H1 (cell line): ENCODE measurements at regions not wholly inside any gene's neighbourhood (a gene's known extent, or its start where the extent isn't known, plus 50 kb on each side); places are given as distances from the start of the nearest gene placed in this dataset.

Source experiments
- CTCF ChIA-PET: fragments of 300-600 bp; sonication (Branson Sonifier 250); formaldehyde crosslinking; loops from one replicate; lab custom pipeline; 2021; ENCODE audit not compliant: partially characterized antibody; lab: Charles Lee
- POLR2A ChIA-PET: fragments of 300-600 bp; sonication (Branson Sonifier 250); formaldehyde crosslinking; loops from one replicate; lab custom pipeline; 2021; ENCODE audit warnings: inconsistent platforms; ENCODE audit not compliant: partially characterized antibody; lab: Charles Lee
- DNase-seq, 2 experiments: peaks; one replicate each; pipeline versions ENCODE4 v3.0.0 to v3.0.0-alpha.2; 2010 to 2022; ENCODE audit warnings: low spot score in 2 of 2, low read depth in 1 of 2, mixed read lengths in 1 of 2
- FAIRE-seq: peaks from 2 replicates; lab custom pipeline; 2011; peaks lifted over from hg19 to GRCh38; lab: Jason Lieb, UNC
- H2AFZ ChIP-seq: 2 replicates; pipeline ENCODE4 v1.8.1; 2012; ENCODE audit warnings: low read length, inconsistent platforms
- H2AK5ac ChIP-seq: 2 replicates; pipeline ENCODE4 v1.6.1; 2013; ENCODE audit warnings: low read depth, low read length
- H2BK120ac ChIP-seq: replicated peaks from 2 replicates; pipeline ENCODE3; 2013; ENCODE audit warnings: low read depth, low read length, inconsistent platforms
- H2BK12ac ChIP-seq: 2 replicates; pipeline ENCODE4 v1.6.1; 2013; ENCODE audit warnings: low read depth, low read length
- H2BK15ac ChIP-seq: 2 replicates; pipeline ENCODE4 v1.6.1; 2013; ENCODE audit warnings: low read length
- H2BK20ac ChIP-seq: 2 replicates; pipeline ENCODE4 v1.6.1; 2013; ENCODE audit warnings: low read length
- H2BK5ac ChIP-seq: 2 replicates; pipeline ENCODE4 v1.6.1; 2013; ENCODE audit warnings: low read depth, low read length
- H3K14ac ChIP-seq: 2 replicates; pipeline ENCODE4 v1.6.1; 2013; ENCODE audit warnings: inconsistent platforms; ENCODE audit not compliant: insufficient read length
- H3K18ac ChIP-seq: 2 replicates; pipeline ENCODE4 v1.6.1; 2013; ENCODE audit warnings: low read length; ENCODE audit errors: extremely low read depth
- H3K23ac ChIP-seq: 2 replicates; pipeline ENCODE4 v1.6.1; 2013; ENCODE audit warnings: inconsistent platforms; ENCODE audit not compliant: insufficient read length
- H3K23me2 ChIP-seq: 2 replicates; pipeline ENCODE4 v1.6.1; 2013; ENCODE audit warnings: low read depth, low read length
- H3K27ac ChIP-seq: 2 replicates; pipeline ENCODE4 v1.6.1; 2011; ENCODE audit warnings: low read depth, low read length, inconsistent platforms
- H3K27me3 ChIP-seq, 4 experiments: replicated peaks in 1 of 4; 1 replicate in 1 of 4; 2 replicates in 3 of 4; pipeline versions ENCODE4 v1.6.1 to v1.8.1; 2011 to 2013; ENCODE audit warnings: low read length in 3 of 4, mild to moderate bottlenecking in 3 of 4, inconsistent platforms in 2 of 4, mixed read lengths in 2 of 4, moderate library complexity in 1 of 4; ENCODE audit not compliant: control insufficient read depth in 3 of 4, insufficient read depth in 3 of 4; ENCODE audit errors: extremely low read depth in 1 of 4
- H3K36me3 ChIP-seq, 4 experiments: 2 replicates each; pipeline versions ENCODE4 v1.6.1 to v1.8.1; 2011 to 2013; ENCODE audit warnings: mild to moderate bottlenecking in 4 of 4, low read length in 3 of 4, moderate library complexity in 2 of 4, control low read depth in 1 of 4, inconsistent platforms in 1 of 4; ENCODE audit not compliant: insufficient read depth in 4 of 4, control insufficient read depth in 2 of 4
- H3K4ac ChIP-seq: replicated peaks from 2 replicates; pipeline ENCODE3; 2013; ENCODE audit warnings: low read length, low read depth, mixed read lengths, inconsistent platforms; ENCODE audit not compliant: insufficient read length
- H3K4me1 ChIP-seq, 4 experiments: replicated peaks in 1 of 4; 1 replicate in 1 of 4; 2 replicates in 3 of 4; pipeline versions ENCODE4 v1.6.1 to v1.8.1; 2011 to 2013; ENCODE audit warnings: low read length in 3 of 4, inconsistent platforms in 2 of 4, mixed read lengths in 1 of 4; ENCODE audit not compliant: insufficient read depth in 4 of 4, control insufficient read depth in 3 of 4
- H3K4me2 ChIP-seq, 2 experiments: 2 replicates each; pipeline versions ENCODE4 v1.6.1 to v1.8.1; 2011 to 2013; ENCODE audit warnings: low read depth in 2 of 2, low read length in 2 of 2, control low read depth in 1 of 2, inconsistent platforms in 1 of 2, mild to moderate bottlenecking in 1 of 2; ENCODE audit not compliant: insufficient read depth in 1 of 2
- H3K4me3 ChIP-seq, 4 experiments: fragments of 200-600, 300-600 bp in 1 of 4; sonication (generic), shearing (Covaris generic), sonication (Bioruptor Twin) in 1 of 4; 2 replicates each; pipeline versions ENCODE4 v1.5.1 to v1.8.1; 2011 to 2016; ENCODE audit warnings: low read length in 4 of 4, low read depth in 3 of 4, control low read depth in 2 of 4, inconsistent platforms in 2 of 4, mild to moderate bottlenecking in 2 of 4, mixed read lengths in 1 of 4, moderate library complexity in 1 of 4; ENCODE audit not compliant: insufficient read depth in 2 of 4; ENCODE audit errors: extremely low read depth in 1 of 4
- H3K56ac ChIP-seq: replicated peaks from 2 replicates; pipeline ENCODE3; 2013; ENCODE audit warnings: low read depth, mild to moderate bottlenecking, mixed read lengths, low read length, inconsistent platforms; ENCODE audit not compliant: insufficient read length
- H3K79me1 ChIP-seq: 2 replicates; pipeline ENCODE4 v1.6.1; 2013; ENCODE audit warnings: low read depth, low read length, control low read depth
- H3K79me2 ChIP-seq, 2 experiments: 2 replicates each; pipeline versions ENCODE4 v1.6.1 to v1.8.1; 2012 to 2013; ENCODE audit warnings: low read length in 2 of 2, mild to moderate bottlenecking in 2 of 2, inconsistent platforms in 1 of 2; ENCODE audit not compliant: insufficient read depth in 2 of 2, control insufficient read depth in 1 of 2
- H3K9ac ChIP-seq, 4 experiments: replicated peaks in 1 of 4; 1 replicate in 1 of 4; 2 replicates in 3 of 4; pipeline versions ENCODE4 v1.6.1 to v1.8.1; 2011 to 2013; ENCODE audit warnings: low read depth in 3 of 4, low read length in 3 of 4, control low read depth in 2 of 4, mild to moderate bottlenecking in 2 of 4, moderate library complexity in 2 of 4, inconsistent platforms in 1 of 4; ENCODE audit errors: extremely low read depth in 1 of 4
- H3K9me3 ChIP-seq, 2 experiments: 2 replicates each; pipeline versions ENCODE4 v1.6.1 to v1.8.1; 2012 to 2013; ENCODE audit warnings: mild to moderate bottlenecking in 2 of 2, moderate library complexity in 2 of 2, control low read depth in 1 of 2, inconsistent platforms in 1 of 2, low read depth in 1 of 2, low read length in 1 of 2, mixed read lengths in 1 of 2; ENCODE audit not compliant: insufficient read depth in 2 of 2
- H4K20me1 ChIP-seq, 2 experiments: replicated peaks in 1 of 2; 2 replicates each; pipeline versions ENCODE3 to v1.8.1; 2011 to 2013; ENCODE audit warnings: inconsistent platforms in 2 of 2, low read length in 2 of 2, mild to moderate bottlenecking in 1 of 2; ENCODE audit not compliant: insufficient read depth in 2 of 2, control insufficient read depth in 1 of 2
- H4K5ac ChIP-seq: 2 replicates; pipeline ENCODE4 v1.6.1; 2013; ENCODE audit warnings: low read length, low read depth, mixed read lengths, inconsistent platforms; ENCODE audit not compliant: insufficient read length
- H4K8ac ChIP-seq: 2 replicates; pipeline ENCODE4 v1.8.0; 2013; ENCODE audit warnings: mild to moderate bottlenecking, moderate library complexity, low read length, inconsistent platforms; ENCODE audit not compliant: insufficient read depth; ENCODE audit errors: extremely low read depth
- H4K91ac ChIP-seq: replicated peaks from 2 replicates; pipeline ENCODE3; 2013; ENCODE audit warnings: low read length, mixed read lengths, inconsistent platforms; ENCODE audit not compliant: insufficient read length
- BCL11A ChIP-seq, 2 experiments: IDR thresholded peaks; one replicate each; pipeline ENCODE4 v1.6.1; 2011; ENCODE audit warnings: low read depth in 2 of 2, low read length in 2 of 2, mild to moderate bottlenecking in 2 of 2
- EP300 ChIP-seq, 2 experiments: IDR thresholded peaks; 1 replicate in 1 of 2; 2 replicates in 1 of 2; pipeline ENCODE4 v1.6.1; 2011 to 2012; ENCODE audit warnings: low read depth in 2 of 2, low read length in 2 of 2, mild to moderate bottlenecking in 2 of 2, borderline replicate concordance in 1 of 2, inconsistent platforms in 1 of 2, moderate library complexity in 1 of 2
- WGBS, 2 experiments: shearing (Covaris generic) in 1 of 2; methylation state at CpG; one replicate each; pipeline versions ENCODE4 v1.1.6 to v1.1.7; 2013 to 2015; ENCODE audit warnings: low lambda C conversion rate in 2 of 2, mixed read lengths in 2 of 2, inconsistent platforms in 1 of 2, low coverage in 1 of 2, missing lambda C conversion rate in 1 of 2; ENCODE audit not compliant: insufficient replicate concordance in 2 of 2, insufficient coverage in 1 of 2, insufficient read length in 1 of 2; ENCODE audit errors: extremely low coverage in 1 of 2, missing lambda C conversion rate in 1 of 2; 5-methylcytosine and 5-hydroxymethylcytosine counted together

- no peak overlapping the region for H2BK12ac ChIP-seq
- H2BK5ac ChIP-seq = no peak overlapping the region
- no peaks in the 10 kb centered on the region for H3K79me1 ChIP-seq
- no peak overlapping the region for H2BK120ac ChIP-seq
- H3K4ac ChIP-seq = no peak overlapping the region
- no peak overlapping the region for H4K5ac ChIP-seq
- H2AFZ ChIP-seq = no peak overlapping the region
- 92% methylated on average over 3 of the region's 3 CpGs; no CpG with 5 or more reads in 1 of the 2 experiments for WGBS, 2 experiments
- ChIA-PET POLR2A (no interaction called here), CTCF (no interaction called here)
- H3K27me3 ChIP-seq = no peaks in the 10 kb centered on the region
- DNase-seq = no peak
- H3K23me2 ChIP-seq = peaks cover 1% of the 10 kb centered on the region; the same call in 1 of the 2 replicates
- H2BK20ac ChIP-seq = no peak overlapping the region
- peaks cover 0 to 4% (median 0%) of the 10 kb centered on the region in 4 experiments; a peak in 2 of 7 replicates for H3K4me1 ChIP-seq
- H4K20me1 ChIP-seq = no peaks in the 10 kb centered on the region
- H3K9ac ChIP-seq = no peak overlapping the region
- H3K79me2 ChIP-seq = no peaks in the 10 kb centered on the region
- no peak overlapping the region for H3K23ac ChIP-seq
- H2AK5ac ChIP-seq = no peak overlapping the region
- FAIRE-seq = no peak
- H3K14ac ChIP-seq = no peak overlapping the region
- no peak overlapping the region for H3K18ac ChIP-seq
- no peak overlapping the region for H3K4me2 ChIP-seq
- no peak overlapping the region for H3K4me3 ChIP-seq
- H4K91ac ChIP-seq = no peak overlapping the region
- TF ChIP-seq BCL11A (IDR thresholded peaks at IDR 0.05; ENCODE audit: low read depth in 2 of 2, low read length in 2 of 2) (no peak), EP300 (IDR thresholded peaks at IDR 0.05; ENCODE audit: borderline replicate concordance in 1 of 2, low read depth in 2 of 2, low read length in 2 of 2) (no peak)
- H3K56ac ChIP-seq = no peak overlapping the region
- H3K36me3 ChIP-seq = no peaks in the 10 kb centered on the region
- no peak overlapping the region for H4K8ac ChIP-seq
- H2BK15ac ChIP-seq = no peak overlapping the region
- H3K9me3 ChIP-seq = no peaks in the 10 kb centered on the region
- H3K27ac ChIP-seq = no peak overlapping the region
These were observed 319.5 kb upstream of the HSF2 start for GRCh38 chr6:122079916-122080315.
